H9 (cell line): ENCODE measurements at regions not wholly inside any gene's neighbourhood (a gene's known extent, or its start where the extent isn't known, plus 50 kb on each side); places are given as distances from the start of the nearest gene placed in this dataset.

Experiments
- DNase-seq: peaks from one replicate; pipeline ENCODE4 v3.0.0-alpha.2; 2017
- H2AFZ ChIP-seq: one replicate; pipeline ENCODE4 v1.6.1; 2013; ENCODE audit warnings: mild to moderate bottlenecking, low read length, control low read depth, moderate library complexity
- H2AK5ac ChIP-seq: 2 replicates; pipeline ENCODE4 v1.6.1; 2013; ENCODE audit warnings: low read length, control low read depth, mixed read lengths; ENCODE audit not compliant: insufficient read length
- H2BK120ac ChIP-seq: one replicate; pipeline ENCODE4 v1.6.1; 2013; ENCODE audit warnings: low read depth, mild to moderate bottlenecking, low read length, control low read depth, inconsistent platforms; ENCODE audit not compliant: poor library complexity, severe bottlenecking
- H2BK12ac ChIP-seq: 2 replicates; pipeline ENCODE4 v1.6.1; 2013; ENCODE audit warnings: low read length, control low read depth, mixed read lengths, low read depth; ENCODE audit not compliant: insufficient read length
- H2BK15ac ChIP-seq: 2 replicates; pipeline ENCODE4 v1.6.1; 2013; ENCODE audit warnings: low read depth, low read length, control low read depth
- H2BK20ac ChIP-seq: one replicate; pipeline ENCODE4 v1.6.1; 2013; ENCODE audit warnings: low read depth, mild to moderate bottlenecking, low read length, control low read depth, inconsistent platforms; ENCODE audit not compliant: poor library complexity, severe bottlenecking
- H2BK5ac ChIP-seq: 2 replicates; pipeline ENCODE4 v1.6.1; 2013; ENCODE audit warnings: low read length, control low read depth, mixed read lengths; ENCODE audit not compliant: insufficient read length
- H3K14ac ChIP-seq: 2 replicates; pipeline ENCODE4 v1.6.1; 2013; ENCODE audit warnings: low read length, control low read depth; ENCODE audit not compliant: insufficient read depth
- H3K18ac ChIP-seq: 2 replicates; pipeline ENCODE4 v1.6.1; 2013; ENCODE audit warnings: low read depth, mild to moderate bottlenecking, mixed read lengths, low read length, control low read depth; ENCODE audit not compliant: insufficient read length
- H3K23ac ChIP-seq: 2 replicates; pipeline ENCODE4 v1.6.1; 2013; ENCODE audit warnings: low read length, control low read depth, mixed read lengths, low read depth; ENCODE audit not compliant: insufficient read length
- H3K23me2 ChIP-seq: 2 replicates; pipeline ENCODE4 v1.6.1; 2013; ENCODE audit warnings: low read depth, mild to moderate bottlenecking, mixed read lengths, low read length, control low read depth; ENCODE audit not compliant: insufficient read length, poor library complexity, severe bottlenecking
- H3K27ac ChIP-seq: 2 replicates; pipeline ENCODE4 v1.5.1; 2013; ENCODE audit warnings: low read length, control low read depth, mixed read lengths, low read depth; ENCODE audit not compliant: insufficient read length
- H3K27me3 ChIP-seq: 2 replicates; pipeline ENCODE4 v1.6.1; 2013; ENCODE audit warnings: low read length, control low read depth, inconsistent platforms; ENCODE audit not compliant: insufficient read depth
- H3K4ac ChIP-seq: 2 replicates; pipeline ENCODE4 v1.6.1; 2013; ENCODE audit warnings: low read depth, mild to moderate bottlenecking, control low read depth, inconsistent platforms, low read length, moderate library complexity
- H3K4me1 ChIP-seq: 2 replicates; pipeline ENCODE4 v1.6.1; 2013; ENCODE audit warnings: low read length, control low read depth, inconsistent platforms; ENCODE audit not compliant: insufficient read depth
- H3K4me2 ChIP-seq: 2 replicates; pipeline ENCODE4 v1.6.1; 2013; ENCODE audit warnings: low read length, control low read depth, mixed read lengths; ENCODE audit not compliant: insufficient read length, insufficient read depth
- H3K56ac ChIP-seq: 2 replicates; pipeline ENCODE4 v1.6.1; 2013; ENCODE audit warnings: low read depth, mild to moderate bottlenecking, mixed read lengths, low read length, control low read depth; ENCODE audit not compliant: insufficient read length
- H3K79me1 ChIP-seq: 2 replicates; pipeline ENCODE4 v1.6.1; 2013; ENCODE audit warnings: low read depth, mild to moderate bottlenecking, moderate library complexity, low read length, control low read depth, inconsistent platforms; ENCODE audit not compliant: insufficient read depth, poor library complexity, severe bottlenecking
- H3K79me2 ChIP-seq: 2 replicates; pipeline ENCODE4 v1.6.1; 2013; ENCODE audit warnings: low read length, control low read depth, inconsistent platforms; ENCODE audit not compliant: insufficient read depth
- H3K9ac ChIP-seq: 2 replicates; pipeline ENCODE4 v1.6.1; 2013; ENCODE audit warnings: low read length, control low read depth, mixed read lengths; ENCODE audit not compliant: insufficient read length; ENCODE audit errors: extremely low read depth
- H3K9me3 ChIP-seq: one replicate; pipeline ENCODE4 v1.6.1; 2013; ENCODE audit warnings: low read depth, low read length, inconsistent platforms; ENCODE audit not compliant: control insufficient read depth
- H3T11ph ChIP-seq: one replicate; pipeline ENCODE4 v1.6.1; 2013; ENCODE audit warnings: mild to moderate bottlenecking, low read length, control low read depth, inconsistent platforms
- H4K20me1 ChIP-seq: one replicate; pipeline ENCODE4 v1.6.1; 2013; ENCODE audit not compliant: control insufficient read depth, insufficient read length, insufficient read depth
- H4K5ac ChIP-seq: 2 replicates; pipeline ENCODE4 v1.6.1; 2013; ENCODE audit warnings: low read depth, mild to moderate bottlenecking, mixed read lengths, low read length, control low read depth; ENCODE audit not compliant: insufficient read length
- H4K8ac ChIP-seq: replicated peaks from 2 replicates; pipeline ENCODE4 v1.6.1; 2013; ENCODE audit warnings: low read length, control low read depth, mixed read lengths, low read depth; ENCODE audit not compliant: insufficient read length
- H4K91ac ChIP-seq: 2 replicates; pipeline ENCODE4 v1.6.1; 2013; ENCODE audit warnings: low read depth, mild to moderate bottlenecking, moderate library complexity, mixed read lengths, low read length, control low read depth; ENCODE audit not compliant: insufficient read length
- H3K27ac Mint-ChIP-seq, 3 experiments: 2 replicates in 2 of 3; 3 replicates in 1 of 3; pipeline ENCODE4 v1.8.0; 2020 to 2021; ENCODE audit warnings: mixed read lengths in 3 of 3, mild to moderate bottlenecking in 1 of 3, moderate library complexity in 1 of 3
- H3K27me3 Mint-ChIP-seq: 2 replicates; pipeline ENCODE4 v1.8.0; 2021; ENCODE audit warnings: low read depth, mild to moderate bottlenecking, moderate library complexity, mixed read lengths
- H3K36me3 Mint-ChIP-seq, 3 experiments: 2 replicates in 2 of 3; 3 replicates in 1 of 3; pipeline ENCODE4 v1.8.0; 2020 to 2021; ENCODE audit warnings: low read depth in 3 of 3, mixed read lengths in 3 of 3; ENCODE audit not compliant: insufficient read depth in 1 of 3
- H3K4me1 Mint-ChIP-seq, 2 experiments: 2 replicates each; pipeline ENCODE4 v1.8.0; 2020; ENCODE audit warnings: mixed read lengths in 2 of 2
- H3K4me3 Mint-ChIP-seq, 2 experiments: 2 replicates in 1 of 2; 3 replicates in 1 of 2; pipeline ENCODE4 v1.8.0; 2020 to 2021; ENCODE audit warnings: mild to moderate bottlenecking in 2 of 2, mixed read lengths in 2 of 2, moderate library complexity in 1 of 2
- H3K9me3 Mint-ChIP-seq, 2 experiments: 2 replicates in 1 of 2; 3 replicates in 1 of 2; pipeline ENCODE4 v1.8.0; 2020; ENCODE audit warnings: mild to moderate bottlenecking in 2 of 2, mixed read lengths in 2 of 2, moderate library complexity in 1 of 2
- CTCF ChIP-seq: fragments of 200-600 bp; sonication (generic); conservative IDR thresholded peaks from 3 replicates; pipeline ENCODE4 v1.8.0; 2021; ENCODE audit warnings: antibody characterized with exemption, mild to moderate bottlenecking
- WGBS: extraction: QIAGEN DNeasy Blood & Tissue Kit; methylation state at CpG from one replicate; pipeline ENCODE4 v1.1.7; 2013; ENCODE audit warnings: missing lambda C conversion rate, low lambda C conversion rate, mixed read lengths; ENCODE audit not compliant: insufficient read length; ENCODE audit errors: extremely low coverage; 5-methylcytosine and 5-hydroxymethylcytosine counted together

- H2BK120ac ChIP-seq: no peak overlapping the region
Measured at GRCh38 chr9:4935001-4935672, 49.9 kb upstream of the JAK2 start.

More at GRCh38 chr9:4935001-4935672, 49.9 kb upstream of the JAK2 start:
- no peak overlapping the region for H3K4me2 ChIP-seq
- H4K20me1 ChIP-seq: no peaks in the 10 kb centered on the region
- no peak for TF ChIP-seq CTCF
- no peak overlapping the region for H3K23ac ChIP-seq
- Mint-ChIP-seq H3K9me3 (no peaks in the 10 kb centered on the region), H3K36me3 (no peaks in the 10 kb centered on the region), H3K27me3 (no peaks in the 10 kb centered on the region), H3K27ac (no peak overlapping the region), H3K4me3 (no peak overlapping the region), H3K4me1 (no peaks in the 10 kb centered on the region)
- no peak overlapping the region for H2BK12ac ChIP-seq
- H3K27me3 ChIP-seq: no peaks in the 10 kb centered on the region
- DNase-seq: no peak
- H4K5ac ChIP-seq: no peak overlapping the region
- no peaks in the 10 kb centered on the region for H3K79me2 ChIP-seq
- H3K14ac ChIP-seq: no peak overlapping the region
- no peak overlapping the region for H3T11ph ChIP-seq
- H3K9me3 ChIP-seq: no peaks in the 10 kb centered on the region
- H3K4ac ChIP-seq: no peak overlapping the region
- no peak overlapping the region for H3K27ac ChIP-seq
- H3K56ac ChIP-seq: no peak overlapping the region
- H2AK5ac ChIP-seq: no peak overlapping the region
- no peak overlapping the region for H2AFZ ChIP-seq
- no peak overlapping the region for H3K18ac ChIP-seq
- no peaks in the 10 kb centered on the region for H3K4me1 ChIP-seq
- no peak overlapping the region for H4K8ac ChIP-seq
- no peak overlapping the region for H3K9ac ChIP-seq
- no peak overlapping the region for H2BK15ac ChIP-seq
- no peaks in the 10 kb centered on the region for H3K23me2 ChIP-seq
- no peak overlapping the region for H2BK5ac ChIP-seq
- no peak overlapping the region for H2BK20ac ChIP-seq
- no peak overlapping the region for H4K91ac ChIP-seq
- no CpG with 5 or more reads among the region's 4 CpGs for WGBS
- H3K79me1 ChIP-seq: no peaks in the 10 kb centered on the region
